ENCODE measurements at regions not wholly inside any gene's neighbourhood (a gene's known extent, or its start where the extent isn't known, plus 50 kb on each side); places are given as distances from the start of the nearest gene placed in this dataset.

DNA sequence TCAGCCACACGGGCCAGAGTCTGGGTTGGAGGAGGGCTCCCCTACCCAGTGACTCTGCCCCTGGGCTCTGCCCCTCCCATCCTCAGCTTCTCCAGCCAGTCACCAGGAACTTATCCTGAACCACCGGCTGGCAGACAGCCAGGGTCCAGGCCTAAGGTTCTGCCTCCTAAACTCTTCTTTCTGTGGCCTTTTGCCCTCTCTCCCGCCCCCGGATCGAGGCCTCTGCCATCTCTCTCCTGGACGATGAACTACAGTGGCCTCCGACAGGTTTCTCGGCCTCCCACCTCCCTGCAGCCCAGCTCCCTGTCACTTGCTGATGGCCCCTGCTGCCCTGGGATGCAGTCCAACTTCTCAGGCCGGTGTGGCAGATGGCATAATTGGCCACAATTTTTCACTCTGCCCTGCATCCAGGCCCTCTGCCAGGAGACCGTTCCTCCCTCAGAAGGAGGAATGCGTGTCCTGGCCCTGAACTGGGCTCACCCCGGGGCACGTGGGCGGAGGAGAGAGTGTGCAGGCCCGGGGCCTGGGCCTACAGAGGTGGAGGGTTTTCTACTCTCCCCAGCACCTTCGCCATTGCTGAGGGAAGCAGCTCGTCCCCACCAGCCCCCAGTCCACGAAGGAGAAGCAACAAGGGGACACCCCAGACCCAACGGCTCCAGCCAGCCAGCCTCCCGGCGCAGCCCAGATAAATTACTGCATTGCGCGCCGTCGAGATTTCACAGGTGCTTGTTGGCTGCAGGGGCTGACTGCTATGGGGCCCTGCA lies 81.9 kb upstream of the LRPAP1 start:
- no peaks in the 10 kb centered on the region for H3K9me3 ChIP-seq
- no peak overlapping the region for H3K4me2 ChIP-seq
- ATAC-seq (no peak), FAIRE-seq (no peak), DNase-seq (ENCODE audit: low read depth in 1 of 2, low spot score in 1 of 2) (no peak)
- TF ChIP-seq RARB (CRISPR knock-in tag; IDR thresholded peaks at IDR 0.05) (no peak), NPAS2 (CRISPR knock-in tag; IDR thresholded peaks at IDR 0.05; ENCODE audit: borderline replicate concordance) (no peak), ZNF302 (CRISPR knock-in tag; IDR thresholded peaks at IDR 0.05) (no peak), KDM1A (IDR thresholded peaks at IDR 0.05; ENCODE audit: low read depth) (no peak), ZC3H11A (IDR thresholded peaks at IDR 0.05) (no peak), MAZ (IDR thresholded peaks at IDR 0.05; ENCODE audit: borderline replicate concordance, low read depth, low read length) (no peak), NR3C1 (IDR thresholded peaks at IDR 0.05) (no peak), HOXB5 (CRISPR knock-in tag; IDR thresholded peaks at IDR 0.05) (no peak), CHD2 (IDR thresholded peaks at IDR 0.05; ENCODE audit: low read length, partially characterized antibody) (no peak), TP53 (CRISPR knock-in tag; IDR thresholded peaks at IDR 0.05) (no peak), CHD4 (IDR thresholded peaks at IDR 0.05; ENCODE audit: borderline replicate concordance) (no peak), NFE2L2 (conservative IDR thresholded peaks at IDR 0.05; ENCODE audit: low read length) (no peak), FOXS1 (CRISPR knock-in tag; IDR thresholded peaks at IDR 0.05) (no peak), RNF2 (IDR thresholded peaks at IDR 0.05; ENCODE audit: borderline replicate concordance, low read depth) (no peak), PHF8 (IDR thresholded peaks at IDR 0.05; ENCODE audit: borderline replicate concordance, low read depth) (no peak), JUNB (IDR thresholded peaks at IDR 0.05) (no peak), BHLHE40 (IDR thresholded peaks at IDR 0.05; ENCODE audit: low read depth, low read length) (no peak)
- H3K4me3 ChIP-seq, result no peak overlapping the region
- 57% methylated on average over 15 of the region's 25 CpGs for WGBS (ENCODE audit: missing lambda C conversion rate)
- no peak overlapping the region for H3K27ac ChIP-seq
- H3K4me1 ChIP-seq, result no peaks in the 10 kb centered on the region
- ChIA-PET CTCF (no interaction called here), POLR2A (no interaction called here)

DNA sequence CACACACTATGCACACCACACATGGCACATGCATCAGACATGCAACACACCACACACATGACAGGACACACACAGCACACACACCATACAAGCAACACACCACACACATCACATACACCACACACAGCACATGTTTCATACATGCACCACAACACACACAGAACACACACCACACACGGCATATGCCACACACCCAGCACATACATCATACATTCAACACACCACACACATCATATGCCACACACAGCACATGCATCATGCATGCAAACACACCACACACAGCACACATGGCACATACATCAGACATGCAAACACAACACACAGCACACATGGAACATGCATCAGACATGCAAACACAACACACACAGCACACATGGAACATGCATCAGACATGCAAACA lies 80.7 kb upstream of the LRPAP1 start:
- Histone ChIP-seq H3K27ac (no peak overlapping the region), H3K4me2 (no peak overlapping the region), H3K4me1 (no peaks in the 10 kb centered on the region), H3K4me3 (no peak overlapping the region), H3K9me3 (no peaks in the 10 kb centered on the region)
- no peak for TF ChIP-seq SREBF2 (IDR thresholded peaks at IDR 0.05)
- TF ChIP-seq, protein P1, sequence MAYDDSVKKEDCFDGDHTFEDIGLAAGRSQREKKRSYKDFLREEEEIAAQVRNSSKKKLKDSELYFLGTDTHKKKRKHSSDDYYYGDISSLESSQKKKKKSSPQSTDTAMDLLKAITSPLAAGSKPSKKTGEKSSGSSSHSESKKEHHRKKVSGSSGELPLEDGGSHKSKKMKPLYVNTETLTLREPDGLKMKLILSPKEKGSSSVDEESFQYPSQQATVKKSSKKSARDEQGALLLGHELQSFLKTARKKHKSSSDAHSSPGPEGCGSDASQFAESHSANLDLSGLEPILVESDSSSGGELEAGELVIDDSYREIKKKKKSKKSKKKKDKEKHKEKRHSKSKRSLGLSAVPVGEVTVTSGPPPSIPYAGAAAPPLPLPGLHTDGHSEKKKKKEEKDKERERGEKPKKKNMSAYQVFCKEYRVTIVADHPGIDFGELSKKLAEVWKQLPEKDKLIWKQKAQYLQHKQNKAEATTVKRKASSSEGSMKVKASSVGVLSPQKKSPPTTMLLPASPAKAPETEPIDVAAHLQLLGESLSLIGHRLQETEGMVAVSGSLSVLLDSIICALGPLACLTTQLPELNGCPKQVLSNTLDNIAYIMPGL (CRISPR knock-in tag; IDR thresholded peaks at IDR 0.05; ENCODE audit: borderline replicate concordance), result no peak
- TF ChIP-seq EHF (CRISPR knock-in tag; IDR thresholded peaks at IDR 0.05), result no peak
- no peak for TF ChIP-seq NFE2L2 (conservative IDR thresholded peaks at IDR 0.05; ENCODE audit: low read length)
- TF ChIP-seq, protein P2, sequence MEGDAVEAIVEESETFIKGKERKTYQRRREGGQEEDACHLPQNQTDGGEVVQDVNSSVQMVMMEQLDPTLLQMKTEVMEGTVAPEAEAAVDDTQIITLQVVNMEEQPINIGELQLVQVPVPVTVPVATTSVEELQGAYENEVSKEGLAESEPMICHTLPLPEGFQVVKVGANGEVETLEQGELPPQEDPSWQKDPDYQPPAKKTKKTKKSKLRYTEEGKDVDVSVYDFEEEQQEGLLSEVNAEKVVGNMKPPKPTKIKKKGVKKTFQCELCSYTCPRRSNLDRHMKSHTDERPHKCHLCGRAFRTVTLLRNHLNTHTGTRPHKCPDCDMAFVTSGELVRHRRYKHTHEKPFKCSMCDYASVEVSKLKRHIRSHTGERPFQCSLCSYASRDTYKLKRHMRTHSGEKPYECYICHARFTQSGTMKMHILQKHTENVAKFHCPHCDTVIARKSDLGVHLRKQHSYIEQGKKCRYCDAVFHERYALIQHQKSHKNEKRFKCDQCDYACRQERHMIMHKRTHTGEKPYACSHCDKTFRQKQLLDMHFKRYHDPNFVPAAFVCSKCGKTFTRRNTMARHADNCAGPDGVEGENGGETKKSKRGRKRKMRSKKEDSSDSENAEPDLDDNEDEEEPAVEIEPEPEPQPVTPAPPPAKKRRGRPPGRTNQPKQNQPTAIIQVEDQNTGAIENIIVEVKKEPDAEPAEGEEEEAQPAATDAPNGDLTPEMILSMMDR (IDR thresholded peaks at IDR 0.05), result no peak
- no peak for TF ChIP-seq FOSL2 (IDR thresholded peaks at IDR 0.05)
- no peak for TF ChIP-seq FOSL2 (CRISPR knock-in tag; IDR thresholded peaks at IDR 0.05)
- no peak for TF ChIP-seq KDM1A (IDR thresholded peaks at IDR 0.05; ENCODE audit: low read depth)
- TF ChIP-seq FOXS1 (CRISPR knock-in tag; IDR thresholded peaks at IDR 0.05), result no peak
- no peak for TF ChIP-seq RARB (CRISPR knock-in tag; IDR thresholded peaks at IDR 0.05)
- TF ChIP-seq PHF8 (IDR thresholded peaks at IDR 0.05; ENCODE audit: borderline replicate concordance, low read depth), result no peak
- TF ChIP-seq POLR2AphosphoS2 (conservative IDR thresholded peaks at IDR 0.05; ENCODE audit: low read length), result no peak
- TF ChIP-seq JUN (IDR thresholded peaks at IDR 0.05), result no peak
- TF ChIP-seq BHLHE40 (IDR thresholded peaks at IDR 0.05; ENCODE audit: low read depth, low read length), result no peak
- TF ChIP-seq HOXA7 (CRISPR knock-in tag; IDR thresholded peaks at IDR 0.05), result no peak
- no peak for TF ChIP-seq MYC (IDR thresholded peaks at IDR 0.05; ENCODE audit: borderline replicate concordance, low read length)
- ATAC-seq (no peak), FAIRE-seq (no peak), DNase-seq (ENCODE audit: low read depth in 1 of 2, low spot score in 1 of 2) (no peak)
- WGBS (ENCODE audit: missing lambda C conversion rate), result 33% methylated on average over 1 of the region's 1 CpG
- CTCF ChIA-PET, result no interaction called here
- POLR2A ChIA-PET, result no interaction called here

Measured in A549 (cell line).